ENCODE measurements at regions not wholly inside any gene's neighbourhood (a gene's known extent, or its start where the extent isn't known, plus 50 kb on each side); places are given as distances from the start of the nearest gene placed in this dataset.

DNA sequence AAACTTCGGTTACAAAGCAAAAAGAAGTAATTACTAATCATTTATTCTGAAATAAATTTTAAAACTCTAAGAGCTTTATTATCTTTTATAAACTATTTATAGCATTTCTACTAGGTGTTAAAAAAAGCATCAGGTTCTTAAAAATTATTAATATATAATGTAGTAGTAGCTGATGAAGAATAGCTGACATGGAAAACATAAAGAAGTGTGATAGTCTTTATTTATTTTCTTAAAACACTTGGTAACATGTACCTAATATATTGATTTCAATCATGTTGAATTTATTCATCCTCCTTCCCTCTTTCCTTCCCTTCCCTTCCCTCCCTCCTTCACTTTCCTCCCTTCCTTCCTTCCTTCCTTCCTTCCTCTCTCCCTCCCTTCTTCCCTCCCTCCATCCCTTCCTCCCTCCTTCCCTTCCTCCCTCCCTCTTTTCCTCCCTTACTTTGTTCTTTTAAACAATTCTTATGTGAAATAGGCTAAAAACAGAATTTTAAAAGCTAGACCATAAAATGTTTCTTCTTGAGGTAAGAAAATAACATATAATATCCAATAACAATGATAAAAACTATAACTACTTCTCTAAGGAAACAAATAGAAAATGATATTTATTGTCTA, 913.9 kb upstream of the MAP3K7 start:
- DNase-seq (ENCODE audit: low read depth in 2 of 3, low spot score in 1 of 3) = no peak

DNA sequence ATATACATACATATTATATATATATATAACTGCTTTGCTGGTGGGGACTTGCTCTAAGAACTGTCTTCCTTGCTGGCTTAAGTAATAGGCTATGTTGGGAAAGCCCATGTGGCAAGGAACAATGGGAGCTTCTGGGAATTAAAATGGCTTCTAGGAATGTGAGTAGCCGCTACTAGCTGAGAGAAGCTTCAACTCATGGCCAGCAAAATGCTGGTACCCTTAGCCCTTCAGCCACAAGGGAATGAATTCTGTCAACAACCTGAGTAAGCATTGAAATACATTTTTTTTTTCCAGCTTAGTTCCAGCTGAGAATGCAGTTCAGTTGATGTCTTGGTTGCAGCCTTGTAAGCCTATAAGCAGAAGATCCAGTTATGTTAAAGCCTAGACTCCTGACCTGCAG, 911.7 kb upstream of the MAP3K7 start:
- DNase-seq (ENCODE audit: low read depth in 2 of 3, low spot score in 1 of 3) = no peak

DNA sequence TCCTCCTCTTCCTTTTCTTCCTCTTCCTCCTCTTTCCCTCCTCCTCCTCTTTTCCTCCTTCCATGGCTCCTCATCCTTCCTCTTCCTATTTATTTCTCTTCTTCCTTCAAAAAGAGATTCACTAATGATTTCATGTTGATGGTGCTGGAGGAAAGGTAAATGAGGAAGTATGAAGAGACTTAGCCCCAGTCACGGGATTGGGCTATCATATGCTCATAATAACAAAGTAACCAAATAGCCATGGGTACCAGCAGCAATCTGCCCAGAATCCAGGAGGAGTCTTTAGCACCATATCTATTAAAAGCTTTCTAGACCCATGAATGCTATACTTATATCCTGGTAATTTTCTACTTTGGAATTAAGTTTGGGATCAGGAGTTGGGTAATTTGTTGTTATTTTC, 910.9 kb upstream of the MAP3K7 start:
- no peak for DNase-seq (ENCODE audit: low read depth in 2 of 3, low spot score in 1 of 3)

DNA sequence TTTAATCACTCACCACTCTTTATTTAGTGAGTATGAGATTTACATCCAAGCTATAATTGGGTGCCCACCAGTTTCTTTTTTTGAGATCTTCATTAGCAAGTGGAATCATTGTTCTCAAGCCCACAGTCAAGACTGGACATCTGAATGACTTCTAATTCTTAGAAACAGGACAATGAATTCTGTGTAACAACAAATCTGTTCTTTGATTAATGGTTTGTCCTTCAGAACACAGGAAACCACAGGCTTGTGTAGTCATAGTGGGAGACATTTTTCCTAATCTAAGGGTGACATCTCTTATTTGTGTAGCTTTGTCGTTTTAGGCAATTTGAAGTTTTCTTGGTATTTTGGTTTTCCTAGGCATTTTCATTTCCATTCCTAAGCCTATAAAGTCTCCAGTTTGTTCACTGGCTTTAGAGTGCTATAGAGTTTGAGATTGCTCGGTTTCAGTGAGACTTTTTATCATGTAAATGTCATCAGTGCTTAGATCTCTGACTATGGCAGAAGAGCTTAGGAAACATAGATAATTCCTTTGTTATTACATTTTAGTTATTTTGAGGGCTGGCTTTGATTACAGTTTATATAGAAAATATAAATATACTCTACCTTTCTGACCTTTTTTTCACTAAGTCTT, 903.9 kb upstream of the MAP3K7 start:
- no peak for DNase-seq (ENCODE audit: low read depth in 2 of 3, low spot score in 1 of 3)

DNA sequence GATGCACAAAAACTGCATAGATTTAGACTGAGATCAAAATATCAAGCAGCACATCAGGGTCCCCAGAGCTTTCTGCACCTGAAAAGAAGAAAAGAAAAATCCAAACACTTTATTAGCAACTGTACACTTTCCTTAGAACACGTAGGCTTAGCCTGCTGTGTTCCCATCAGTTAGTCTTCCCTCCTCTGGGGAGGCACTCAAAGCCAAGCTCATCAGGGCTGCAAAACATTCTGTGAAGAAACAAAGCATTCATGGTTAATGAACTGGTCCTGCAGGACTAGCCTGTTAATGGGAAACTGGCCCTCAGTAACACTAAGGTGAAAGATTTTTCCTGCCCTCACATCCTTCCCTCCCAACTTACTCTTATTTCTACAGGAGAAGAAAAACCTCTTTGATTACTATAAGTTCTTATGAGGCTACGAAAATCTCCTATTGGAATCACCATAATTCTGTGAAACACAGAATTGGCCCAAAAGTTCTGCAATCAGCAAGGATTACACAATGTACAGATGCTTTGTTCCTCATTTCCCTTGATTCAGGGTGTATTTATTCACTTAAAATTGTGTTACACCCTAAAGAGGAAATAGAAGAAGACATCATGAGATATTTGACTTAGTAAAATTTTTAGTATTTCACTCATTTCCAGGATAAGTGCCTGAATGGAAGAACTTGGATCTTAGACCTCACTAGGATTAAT, 901.0 kb upstream of the MAP3K7 start:
- DNase-seq (ENCODE audit: low read depth in 2 of 3, low spot score in 1 of 3) = no peak

DNA sequence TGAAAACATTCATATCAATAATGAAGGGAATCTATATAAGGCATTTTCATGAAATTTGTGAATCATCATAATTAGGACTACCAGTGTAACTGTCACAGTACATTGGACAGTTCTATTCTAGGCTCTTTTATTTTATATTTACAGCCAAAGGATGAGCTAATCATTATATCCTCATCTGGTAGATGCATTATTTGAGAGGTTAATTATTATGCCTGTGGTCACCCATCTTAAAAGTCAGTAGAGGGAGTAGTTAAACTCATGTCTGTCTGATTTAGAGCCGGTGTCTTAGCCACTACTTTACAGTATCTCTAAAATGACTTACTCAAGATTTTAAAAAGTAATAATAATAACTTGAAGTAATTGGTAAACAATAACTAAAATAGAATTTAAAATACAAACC, 899.3 kb upstream of the MAP3K7 start:
- no peak for DNase-seq (ENCODE audit: low read depth in 2 of 3, low spot score in 1 of 3)

DNA sequence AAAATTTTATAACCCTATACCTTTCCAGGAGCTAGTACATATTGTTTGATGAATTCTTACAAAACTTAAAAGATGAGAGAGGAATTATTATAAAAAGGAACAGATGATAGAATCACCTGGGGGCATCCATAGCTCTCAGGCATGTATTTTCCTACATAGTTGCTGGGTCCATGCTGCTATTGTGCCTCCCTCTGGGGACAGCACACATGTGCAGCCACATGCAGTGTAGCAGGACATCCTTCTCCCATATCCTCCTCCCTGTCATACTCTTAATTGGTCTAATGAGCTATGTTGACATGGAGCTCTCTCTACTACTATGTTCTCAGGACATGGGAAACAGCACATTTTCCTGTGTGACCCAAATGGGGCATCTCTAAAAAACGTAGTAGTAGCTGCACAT, 898.2 kb upstream of the MAP3K7 start:
- DNase-seq (ENCODE audit: low read depth in 2 of 3, low spot score in 1 of 3) = no peak

DNA sequence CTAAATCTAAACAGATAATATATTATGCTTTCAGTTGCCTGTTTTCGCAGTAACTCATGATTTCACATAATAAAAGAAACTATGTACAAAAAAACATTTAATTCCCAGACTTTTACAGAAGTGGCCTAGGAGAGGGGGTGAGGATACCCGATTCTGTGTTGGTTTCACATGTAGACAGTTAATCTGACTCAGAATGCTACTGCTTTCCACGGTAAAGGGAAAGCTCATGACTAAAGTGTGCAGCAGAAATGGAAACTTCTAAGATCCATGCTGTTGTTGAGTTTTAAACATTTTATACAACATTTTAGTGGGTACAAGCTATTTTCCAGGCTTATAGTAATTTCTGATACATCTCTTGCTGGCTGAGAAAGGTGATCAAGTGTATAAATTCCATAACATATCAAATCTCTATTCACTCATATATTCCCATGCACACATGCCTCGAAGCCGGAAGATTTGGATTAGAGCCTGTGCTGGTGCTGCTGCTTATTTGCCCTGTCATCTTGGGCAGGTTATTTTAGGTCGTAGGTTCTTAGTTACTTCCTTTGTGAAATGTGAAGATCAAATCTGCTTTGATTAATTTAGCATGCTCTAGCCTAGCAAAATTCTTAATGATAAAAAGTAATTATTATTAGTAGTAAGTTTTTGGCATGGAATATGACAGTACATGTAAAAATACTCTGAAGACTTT, 896.7 kb upstream of the MAP3K7 start:
- DNase-seq (ENCODE audit: low read depth in 2 of 3, low spot score in 1 of 3) = no peak

DNA sequence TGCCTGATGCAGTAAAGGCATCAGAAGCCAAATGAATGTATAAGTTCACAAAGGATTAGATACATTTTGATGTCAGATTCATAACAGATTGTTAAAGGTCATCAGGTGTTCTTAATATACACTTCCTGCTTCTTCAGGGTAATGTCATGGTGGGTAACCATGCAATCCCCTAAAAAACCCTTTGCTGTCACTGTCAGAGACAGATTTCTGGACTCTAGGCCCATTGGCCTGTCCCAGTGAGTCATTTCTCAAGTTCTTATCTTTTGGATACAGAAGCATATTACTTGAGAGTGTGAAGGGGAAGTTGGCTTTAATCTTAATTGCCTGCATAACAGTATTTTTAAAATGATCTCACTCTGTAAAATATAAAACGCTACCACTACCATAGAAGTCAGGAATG, 895.6 kb upstream of the MAP3K7 start:
- DNase-seq (ENCODE audit: low read depth in 2 of 3, low spot score in 1 of 3) = no peak

DNA sequence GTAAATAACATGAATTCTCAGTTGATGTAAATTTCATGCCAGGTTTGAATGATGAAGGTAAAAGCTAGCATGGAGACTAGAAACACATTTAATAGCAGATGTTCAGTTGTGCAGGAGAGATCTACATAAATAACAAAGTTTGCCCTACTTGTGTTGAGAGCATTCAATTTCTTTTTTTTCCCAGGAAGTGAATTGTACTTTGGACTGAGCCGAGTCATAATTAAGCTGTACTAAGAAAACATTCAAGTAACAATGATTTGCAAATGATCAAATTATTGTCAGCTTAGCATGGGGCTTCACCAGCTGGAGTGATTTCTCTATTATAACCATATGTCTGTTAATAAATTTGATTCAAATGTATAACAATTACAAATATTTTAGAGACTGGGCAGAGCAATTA, 893.5 kb upstream of the MAP3K7 start:
- DNase-seq (ENCODE audit: low read depth in 2 of 3, low spot score in 1 of 3) = no peak

DNA sequence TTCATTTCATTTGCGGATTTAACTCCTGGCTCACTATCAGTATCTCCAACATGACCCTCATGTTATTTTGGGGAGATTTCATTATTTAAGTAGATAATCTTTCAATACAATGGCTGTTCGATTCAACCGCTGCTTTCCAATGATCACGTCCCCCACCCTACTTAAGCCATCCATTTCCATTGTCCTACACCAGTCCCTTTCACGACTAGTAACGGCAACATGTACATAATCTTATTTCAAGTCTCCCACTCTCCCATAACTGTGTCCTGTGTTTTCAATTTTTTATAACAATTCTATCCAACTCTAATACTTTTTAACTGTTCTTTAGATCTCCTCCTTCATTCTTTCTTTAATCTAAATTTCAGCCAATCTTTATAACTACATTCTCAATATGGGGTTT, 890.8 kb upstream of the MAP3K7 start:
- DNase-seq (ENCODE audit: low read depth in 2 of 3, low spot score in 1 of 3) = no peak

DNA sequence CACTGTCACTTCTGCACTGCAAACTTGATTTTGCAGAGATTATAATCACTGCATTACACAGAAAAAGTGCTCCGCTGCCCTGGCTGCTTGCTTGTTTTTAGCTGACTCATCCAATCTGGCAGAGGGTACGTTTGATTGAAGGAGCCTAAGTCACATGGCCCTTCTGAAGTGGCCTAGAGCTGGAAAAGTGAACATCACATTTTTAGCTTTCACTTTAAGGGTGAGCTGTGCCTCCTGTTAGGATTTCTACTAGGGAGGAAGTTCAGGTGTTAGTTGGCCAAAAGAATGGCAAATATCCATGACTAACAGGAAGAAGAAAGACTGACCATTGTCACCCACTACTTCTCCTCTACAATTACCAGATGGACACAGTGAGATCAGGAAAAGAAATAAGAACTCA, 889.1 kb upstream of the MAP3K7 start:
- DNase-seq (ENCODE audit: low read depth in 2 of 3, low spot score in 1 of 3) = no peak

DNA sequence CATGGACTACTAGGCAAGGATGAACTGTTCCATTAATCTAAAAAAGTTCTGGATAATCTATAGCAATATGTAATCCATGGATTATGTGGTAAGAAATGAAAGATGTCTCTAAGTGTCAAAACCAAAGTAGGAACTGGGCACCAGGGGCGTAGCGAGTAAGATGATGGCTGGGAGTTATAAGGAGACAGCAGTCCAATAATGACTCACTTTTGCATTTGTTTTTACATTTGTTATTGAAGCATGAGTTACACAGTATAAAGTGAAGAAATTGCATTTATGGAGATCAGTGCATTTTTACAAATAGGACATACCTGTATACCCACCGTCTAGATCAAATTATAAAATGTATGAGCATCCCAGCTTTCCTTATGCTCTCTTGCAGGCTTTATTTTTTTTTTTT, 878.5 kb upstream of the MAP3K7 start:
- no peak for DNase-seq (ENCODE audit: low read depth in 2 of 3, low spot score in 1 of 3)

DNA sequence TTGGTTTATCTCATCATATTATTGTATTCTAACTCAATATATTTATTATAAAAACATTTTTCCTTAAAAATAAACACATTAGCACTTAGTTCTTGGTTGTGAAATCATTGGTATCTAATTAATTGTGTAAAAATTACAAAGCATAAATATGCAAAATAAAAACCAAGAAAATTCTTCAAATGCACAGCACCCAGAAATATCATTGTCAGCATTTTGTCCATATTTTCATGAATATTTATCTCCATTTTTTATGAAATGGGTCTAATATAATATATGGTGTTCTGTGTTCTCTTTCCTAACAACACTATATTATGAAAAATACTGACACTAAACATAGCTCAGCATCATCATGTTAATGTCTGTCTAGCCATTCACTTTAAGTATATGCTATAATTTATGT, 877.8 kb upstream of the MAP3K7 start:
- no peak for DNase-seq (ENCODE audit: low read depth in 2 of 3, low spot score in 1 of 3)

DNA sequence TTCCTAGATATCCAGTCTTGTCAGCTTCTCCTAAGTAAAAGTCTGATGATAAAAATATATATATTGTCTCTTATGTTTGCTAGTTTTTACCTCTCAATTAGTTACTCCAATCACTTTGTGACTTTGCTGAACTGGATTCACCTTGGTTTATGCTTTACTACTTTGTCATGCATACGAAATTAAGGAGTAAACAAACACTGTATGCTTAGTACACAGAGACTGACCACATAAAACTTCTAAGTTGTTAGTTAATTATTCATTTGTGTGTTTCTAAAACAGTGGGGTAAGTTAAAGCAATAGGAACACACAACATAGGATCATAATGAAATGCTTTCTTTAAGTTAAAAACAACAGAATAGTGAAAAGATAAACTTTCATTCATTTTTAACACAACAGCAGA, 877.3 kb upstream of the MAP3K7 start:
- no peak for DNase-seq (ENCODE audit: low read depth in 2 of 3, low spot score in 1 of 3)

DNA sequence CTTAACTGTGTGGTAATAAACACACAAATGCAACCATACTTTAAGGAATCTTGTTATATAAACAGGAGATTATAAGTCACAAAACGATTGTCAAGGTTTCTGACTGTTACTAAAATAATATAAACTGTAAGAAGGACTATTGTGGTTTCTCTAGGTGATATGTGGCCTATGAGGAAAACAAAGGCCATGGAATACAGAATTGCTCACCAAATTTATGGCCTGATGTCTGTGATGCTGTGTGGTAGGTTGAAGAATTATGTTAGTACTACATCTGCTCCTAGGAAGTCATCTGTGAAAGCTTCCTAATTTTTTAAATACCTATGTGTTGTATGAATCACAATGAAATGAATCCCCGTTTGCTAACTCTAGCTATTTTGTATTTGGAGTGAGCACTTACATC, 875.4 kb upstream of the MAP3K7 start:
- no peak for DNase-seq (ENCODE audit: low read depth in 2 of 3, low spot score in 1 of 3)

DNA sequence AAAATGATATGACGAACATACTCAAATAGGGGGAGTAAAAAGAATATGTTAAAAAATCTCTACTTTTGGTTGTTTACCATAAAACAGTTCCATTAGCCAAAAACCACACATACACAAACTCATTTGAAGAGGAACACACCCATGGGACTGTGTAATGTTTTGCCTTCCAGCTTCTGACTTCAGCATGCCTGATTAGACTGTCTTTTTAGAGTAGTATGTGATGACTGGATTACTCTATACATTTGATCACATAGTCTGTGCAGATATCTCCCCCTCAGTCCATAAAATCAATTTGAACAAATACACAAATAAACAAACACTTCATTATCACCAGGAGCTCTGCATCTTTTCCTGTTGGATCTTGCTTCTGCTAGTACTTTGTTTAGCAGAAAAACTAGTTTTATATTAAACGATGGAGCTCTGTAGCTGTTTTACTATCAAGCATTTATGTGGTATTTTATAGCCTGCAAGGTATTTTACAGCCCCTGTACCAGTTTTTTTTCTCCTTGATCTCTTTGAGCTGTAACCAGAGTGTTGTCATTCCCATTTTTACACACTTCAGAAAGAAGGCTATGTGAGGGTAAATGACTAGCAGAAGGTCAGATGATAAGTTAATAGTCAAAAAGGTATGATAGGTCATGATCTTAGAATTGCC, 866.5 kb upstream of the MAP3K7 start:
- no peak for DNase-seq (ENCODE audit: low read depth in 2 of 3, low spot score in 1 of 3)

DNA sequence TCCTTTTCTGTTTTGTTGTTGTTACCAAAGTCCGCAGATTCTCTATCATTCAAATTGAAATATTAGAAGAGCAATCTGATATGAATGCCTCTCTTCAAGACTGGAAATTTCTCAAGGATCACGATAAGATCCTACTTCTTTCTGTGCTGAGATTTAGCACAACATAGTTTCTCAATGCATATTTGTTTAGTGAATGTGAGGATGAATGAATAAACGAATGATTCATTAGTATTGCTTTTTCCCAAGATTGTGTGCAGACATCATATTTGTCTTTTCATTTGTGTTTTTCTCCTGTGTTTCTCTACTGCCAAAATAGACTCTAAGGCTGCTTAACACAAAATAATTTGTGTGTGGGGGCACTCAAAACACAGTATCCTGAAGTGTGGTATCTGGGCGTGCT, 862.7 kb upstream of the MAP3K7 start:
- no peak for DNase-seq (ENCODE audit: low read depth in 2 of 3, low spot score in 1 of 3)

DNA sequence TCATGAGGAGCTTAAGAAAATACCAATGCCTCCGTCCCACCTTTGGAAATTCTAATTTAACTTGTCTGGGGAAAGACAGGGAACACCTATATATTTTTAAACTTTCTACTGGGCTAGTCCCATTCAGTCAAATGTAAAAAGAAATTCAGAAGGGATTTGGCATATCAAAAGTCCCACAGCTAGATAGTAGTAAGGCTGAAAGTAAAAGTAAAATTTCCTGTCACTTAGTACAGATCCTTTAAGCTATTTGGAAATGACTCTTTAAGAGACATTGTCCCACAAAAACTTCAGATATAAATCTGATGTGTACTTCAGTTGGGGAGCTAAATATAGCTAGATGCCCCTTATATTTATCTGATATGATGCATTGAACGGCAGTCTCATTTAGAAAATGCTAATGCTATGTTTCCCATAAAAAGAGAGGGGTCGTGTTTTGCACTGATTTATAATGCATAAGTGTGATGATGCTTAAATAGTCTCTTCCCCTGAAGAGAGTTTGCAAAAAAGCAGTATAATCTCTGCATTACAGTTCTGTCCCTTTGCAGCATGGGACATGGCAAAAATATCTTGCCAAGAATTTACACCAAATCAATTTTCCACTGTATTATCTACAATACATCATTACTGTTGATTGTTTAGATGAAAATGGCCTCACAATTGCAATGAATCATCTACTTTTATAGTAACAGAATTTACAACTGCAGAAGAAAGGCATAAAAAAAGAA, 860.8 kb upstream of the MAP3K7 start:
- no peak for DNase-seq (ENCODE audit: low read depth in 2 of 3, low spot score in 1 of 3)

DNA sequence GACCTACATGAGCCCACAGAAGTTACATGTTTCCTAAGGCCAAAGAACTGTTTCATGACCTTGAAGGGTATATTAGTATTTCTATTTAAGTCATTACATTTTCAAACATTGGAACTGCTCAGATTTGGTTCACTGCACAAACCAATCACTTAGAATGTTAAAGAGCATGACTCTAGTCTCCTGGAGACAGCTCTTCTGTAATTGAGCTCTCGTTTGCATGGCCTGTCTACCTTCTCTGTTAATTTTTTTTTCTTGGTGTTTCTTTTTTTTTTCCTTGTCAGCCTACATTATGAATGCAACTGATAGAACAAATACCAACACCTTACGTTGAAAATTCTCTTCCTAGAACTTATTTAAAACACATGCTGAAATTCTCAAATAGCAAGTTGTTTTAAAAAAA, 860.2 kb upstream of the MAP3K7 start:
- DNase-seq (ENCODE audit: low read depth in 2 of 3, low spot score in 1 of 3) = no peak

DNA sequence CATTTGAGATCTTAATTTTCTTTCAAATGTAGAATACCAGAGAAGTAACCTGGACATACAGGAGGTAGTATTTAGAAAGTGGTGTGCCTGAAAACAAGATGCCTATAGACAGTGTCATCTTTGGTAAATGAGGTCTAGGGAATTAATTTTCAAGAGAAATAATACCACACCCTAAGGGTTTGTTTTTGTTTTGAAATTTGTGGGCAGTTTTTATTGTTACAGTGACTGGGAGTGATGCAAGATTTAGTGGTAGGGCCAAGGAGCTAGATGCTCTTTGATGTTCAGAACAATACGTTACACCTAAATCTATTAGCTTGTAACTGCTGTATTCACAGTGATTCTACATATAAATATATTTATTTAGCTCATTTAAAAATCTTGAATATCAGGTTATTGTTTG, 856.5 kb upstream of the MAP3K7 start:
- DNase-seq (ENCODE audit: low read depth in 2 of 3, low spot score in 1 of 3) = no peak

All from stimulated activated CD4-positive, alpha-beta T cell treated with anti-CD3 and anti-CD28 coated beads, Interleukin-12 subunit alpha, Interleukin-12 subunit beta, amount 100 ng/mL, for 48 hours (primary cell).